HG03135 (cell line): ENCODE measurements at regions not wholly inside any gene's neighbourhood (a gene's known extent, or its start where the extent isn't known, plus 50 kb on each side); places are given as distances from the start of the nearest gene placed in this dataset.
"Not testable (repeated sequence)": the region's sequence is repeated elsewhere in the genome, so short reads cannot be mapped to it uniquely, and the experiment has no call there.

Experiments used
- ATAC-seq: cut with Tn5 transposase; IDR thresholded peaks from one replicate; pipeline ENCODE4 v1.9.1; 2021; ENCODE audit warnings: mild to moderate bottlenecking, moderate library complexity; ENCODE audit not compliant: unreplicated experiment

GRCh38 chr11:87583931-87584330 is 546.2 kb downstream of the TMEM135 start:
- no peak for ATAC-seq

GRCh38 chr11:87575088-87575487 is 537.4 kb downstream of the TMEM135 start:
- no peak for ATAC-seq

GRCh38 chr11:87574193-87574592 is 536.5 kb downstream of the TMEM135 start:
- no peak for ATAC-seq

- ATAC-seq, result no peak
Measured at GRCh38 chr11:87573708-87574107, 536.0 kb downstream of the TMEM135 start.

DNA sequence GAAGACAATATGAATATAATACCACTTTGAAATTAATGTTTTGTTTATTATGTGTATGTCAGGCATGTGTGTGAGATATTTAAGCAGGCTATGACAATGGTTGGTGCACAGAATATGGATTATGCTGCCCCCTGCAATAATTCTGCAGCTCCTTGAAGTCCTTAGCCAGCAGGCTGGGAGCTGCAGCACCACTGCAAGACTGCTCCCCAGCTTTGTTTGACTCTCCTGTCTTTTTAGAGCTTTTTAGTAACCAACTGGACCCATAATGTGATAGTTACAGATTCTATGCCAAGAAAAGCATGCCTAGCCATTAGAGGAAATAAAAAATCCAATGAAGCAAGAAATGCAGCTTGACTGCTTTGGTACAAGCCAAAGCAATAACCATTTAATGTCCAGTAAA is 535.1 kb downstream of the TMEM135 start:
- ATAC-seq, result no peak

DNA sequence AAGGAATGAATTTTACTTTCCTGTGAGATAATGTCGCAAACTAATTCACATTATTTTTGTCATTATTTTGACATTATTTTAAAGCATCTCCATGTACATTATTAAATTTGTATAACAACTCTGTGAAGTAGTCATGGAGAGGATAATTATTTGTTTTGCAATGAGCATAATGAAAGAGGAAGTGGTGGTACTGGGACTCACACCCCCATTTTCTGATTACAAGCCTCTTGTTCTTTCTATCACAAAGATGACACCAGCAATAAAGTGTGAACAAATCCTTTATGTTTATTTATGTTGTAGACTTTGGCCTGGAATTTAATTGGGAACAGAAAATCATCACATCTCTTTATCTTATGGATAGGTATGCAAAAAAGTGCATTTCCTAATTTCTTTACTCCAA is 522.6 kb downstream of the TMEM135 start:
- ATAC-seq, result no peak

DNA sequence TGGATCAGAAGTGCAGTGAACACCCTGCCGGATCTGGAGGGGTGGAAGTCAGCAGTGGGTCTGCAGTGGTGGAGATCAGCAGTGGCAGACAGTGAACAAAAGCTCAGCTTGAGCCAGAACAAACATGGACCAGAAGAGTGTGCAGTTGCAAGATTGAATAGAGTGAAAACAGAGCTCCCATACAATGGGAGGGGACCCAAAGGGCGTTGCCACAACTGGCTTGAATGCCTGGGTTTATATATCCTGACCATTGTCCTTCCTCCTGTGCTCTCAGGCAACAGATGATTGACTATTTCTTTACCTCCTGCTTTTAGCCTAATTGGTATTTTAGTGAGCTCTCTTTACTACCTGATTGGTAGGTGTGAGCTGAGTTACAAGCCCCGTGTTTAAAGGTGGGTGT is 522.1 kb downstream of the TMEM135 start:
- ATAC-seq, result not testable (repeated sequence)

GRCh38 chr11:87555101-87555500 is 517.4 kb downstream of the TMEM135 start:
- ATAC-seq, result no peak

GRCh38 chr11:87548797-87549196 is 511.1 kb downstream of the TMEM135 start:
- no peak for ATAC-seq

DNA sequence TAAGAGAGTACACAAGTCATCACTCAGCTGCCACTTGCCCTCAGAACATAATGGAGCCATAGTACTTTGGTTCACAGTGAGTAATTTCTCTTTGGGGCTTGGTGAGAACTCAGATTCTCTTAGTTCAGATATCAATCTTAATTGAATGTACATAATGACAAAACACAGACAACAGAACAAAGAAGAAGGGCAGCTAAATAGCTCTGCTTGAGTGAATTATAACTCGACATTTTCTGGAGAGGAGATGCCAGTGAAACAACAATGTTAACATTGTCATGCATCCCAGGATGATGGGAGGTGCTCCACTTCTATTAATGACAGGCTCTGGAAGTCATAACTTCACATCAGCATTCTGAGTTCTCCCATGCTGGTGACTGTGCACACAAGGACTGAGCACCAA is 508.1 kb downstream of the TMEM135 start:
- no peak for ATAC-seq

DNA sequence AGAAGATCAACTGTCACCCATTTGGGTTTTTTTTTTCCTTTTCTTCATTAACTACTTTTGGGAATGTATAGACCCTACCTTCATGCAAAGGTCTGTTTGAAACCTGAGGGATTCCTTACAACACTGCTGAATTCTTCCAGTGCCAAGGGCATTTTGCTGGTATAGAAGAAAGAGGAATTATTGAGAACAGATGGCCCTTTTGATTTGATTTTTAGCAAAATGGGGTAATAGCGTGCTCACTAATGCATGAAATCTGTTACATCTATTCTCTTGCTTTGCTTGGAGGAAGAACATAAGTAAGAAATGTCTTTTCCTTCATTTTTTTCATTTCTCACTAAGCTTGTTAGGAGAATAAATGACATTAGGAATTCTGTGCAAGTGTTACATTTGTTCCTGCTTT is 501.9 kb downstream of the TMEM135 start:
- no peak for ATAC-seq

- no peak for ATAC-seq
Measured at GRCh38 chr11:87536565-87536964, 498.8 kb downstream of the TMEM135 start.

DNA sequence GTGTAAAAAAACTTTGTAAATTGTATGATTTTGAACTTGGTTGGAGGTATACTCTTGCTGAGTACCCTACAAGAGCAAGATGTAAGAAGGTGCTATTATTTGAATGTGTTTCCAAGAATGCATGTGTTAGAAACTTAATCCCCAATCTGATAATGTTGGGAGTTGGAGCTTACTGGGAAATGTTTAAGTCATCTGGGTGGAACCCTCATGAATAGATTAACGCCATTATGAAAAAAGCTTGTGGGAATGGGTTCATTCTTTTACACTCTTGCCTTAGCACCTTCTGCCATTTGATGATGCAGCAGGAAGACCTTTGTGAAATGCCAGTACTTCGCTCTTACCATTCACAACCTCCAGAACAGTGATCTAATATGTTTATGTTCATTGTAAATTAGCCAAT is 498.3 kb downstream of the TMEM135 start:
- ATAC-seq, result no peak

DNA sequence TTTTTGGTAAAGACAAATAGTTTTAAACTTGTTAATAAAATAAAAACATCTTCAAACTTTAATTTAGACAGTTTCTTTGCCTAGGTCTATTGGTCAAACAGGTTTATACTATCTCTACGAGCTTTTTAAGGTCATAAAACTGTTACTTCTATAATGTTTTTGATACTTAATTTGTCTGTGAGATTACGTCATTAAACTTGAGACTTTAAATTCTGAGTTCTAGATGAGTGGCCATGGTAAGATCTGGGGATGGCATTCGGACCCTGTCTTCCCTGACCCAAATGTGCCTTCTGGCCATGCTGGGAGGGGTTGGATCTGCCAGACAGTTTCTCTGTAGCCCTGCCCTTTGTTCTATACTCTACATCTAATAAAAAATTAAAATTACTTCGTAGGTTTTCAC is 497.8 kb downstream of the TMEM135 start:
- no peak for ATAC-seq

GRCh38 chr11:87531835-87532234 is 494.1 kb downstream of the TMEM135 start:
- not testable (repeated sequence) for ATAC-seq

GRCh38 chr11:87529486-87529885 is 491.8 kb downstream of the TMEM135 start:
- ATAC-seq, result no peak

DNA sequence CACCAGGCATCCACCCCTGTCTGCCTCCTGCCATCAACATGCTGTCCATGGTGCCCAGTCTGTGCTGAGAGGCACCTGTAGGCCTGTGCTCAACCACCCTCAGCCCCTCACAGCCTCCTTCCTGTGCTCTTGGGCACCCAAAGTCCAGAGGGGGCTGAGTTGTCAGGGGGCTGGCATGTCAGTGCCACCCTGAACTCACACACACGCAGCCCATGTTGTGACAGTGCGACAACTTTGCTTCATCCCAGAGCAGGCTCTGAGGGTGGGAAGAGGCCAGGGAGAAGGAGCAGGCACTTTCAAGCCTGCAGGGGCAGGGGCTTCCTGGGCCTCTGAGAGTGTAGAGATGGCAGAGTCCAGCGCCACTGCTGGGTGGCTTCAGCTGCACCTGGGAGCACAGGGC is 491.0 kb downstream of the TMEM135 start:
- ATAC-seq, result no peak

DNA sequence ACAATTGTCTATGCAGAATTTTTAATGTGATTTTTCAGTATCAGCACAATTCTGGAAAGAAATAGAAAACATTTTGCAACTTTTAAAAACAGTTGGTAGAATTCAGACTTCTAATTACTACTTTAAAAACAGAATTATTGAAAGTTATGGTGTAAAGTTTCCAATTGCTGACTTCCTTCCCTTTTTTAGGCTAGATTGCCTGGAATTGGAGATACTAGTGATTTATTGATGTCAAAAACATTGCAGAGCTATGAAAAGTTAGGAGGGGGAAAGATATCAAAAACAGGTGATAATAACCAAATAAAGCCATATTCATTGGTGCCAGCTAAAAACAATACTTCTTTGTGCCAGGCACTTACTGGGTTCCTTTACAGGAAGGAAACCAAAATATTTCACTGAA is 485.5 kb downstream of the TMEM135 start:
- no peak for ATAC-seq

DNA sequence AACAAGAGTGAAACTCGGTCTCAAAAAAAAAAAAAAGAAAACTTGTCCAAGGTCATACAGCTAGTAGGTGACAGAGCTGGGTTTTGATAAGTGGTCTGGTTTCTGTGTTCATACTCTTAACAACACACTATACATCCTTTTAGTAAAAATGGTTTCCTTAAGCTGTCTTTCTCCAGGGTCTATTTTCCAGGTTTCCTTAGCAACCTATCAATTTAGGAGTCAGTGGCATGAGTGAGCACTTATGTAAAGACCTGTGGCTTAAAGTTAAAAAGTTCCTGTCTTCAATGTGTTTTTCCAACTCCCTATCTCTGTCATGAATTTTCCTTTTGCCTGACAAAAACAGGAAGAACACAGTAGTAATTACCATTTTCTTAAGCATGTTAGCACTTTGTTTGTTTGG is 480.5 kb downstream of the TMEM135 start:
- ATAC-seq, result no peak

- no peak for ATAC-seq
Measured at GRCh38 chr11:87517351-87517750, 479.6 kb downstream of the TMEM135 start.

- ATAC-seq, result not testable (repeated sequence)
Measured at GRCh38 chr11:87507722-87508121, 470.0 kb downstream of the TMEM135 start.

GRCh38 chr11:87506946-87507345 is 469.2 kb downstream of the TMEM135 start:
- ATAC-seq, result not testable (repeated sequence)

DNA sequence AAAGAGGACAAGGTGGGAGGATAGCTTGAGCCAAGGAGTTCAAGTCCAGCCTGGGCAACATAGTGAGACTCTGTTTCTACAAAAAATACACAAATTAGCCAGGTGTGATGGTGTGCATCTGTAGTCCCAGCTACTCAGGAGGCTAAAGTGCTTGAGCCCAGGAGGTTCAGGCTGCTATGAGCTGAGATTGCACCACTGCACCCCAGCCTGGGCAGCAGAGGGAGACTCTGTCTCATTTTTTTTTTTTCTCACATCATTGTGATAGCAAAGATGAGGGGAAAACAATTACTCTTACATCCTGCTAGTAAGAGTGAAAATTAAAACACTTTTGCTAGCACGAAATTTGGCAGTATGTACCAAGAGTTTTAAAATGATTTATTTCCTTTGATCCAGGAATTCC is 463.7 kb downstream of the TMEM135 start:
- ATAC-seq, result no peak

GRCh38 chr11:87494936-87495335 is 457.2 kb downstream of the TMEM135 start:
- ATAC-seq, result not testable (repeated sequence)
